Smooth muscle cell (in vitro differentiated cells): ENCODE measurements at regions not wholly inside any gene's neighbourhood (a gene's known extent, or its start where the extent isn't known, plus 50 kb on each side); places are given as distances from the start of the nearest gene placed in this dataset.

Experiments
- DNase-seq: peaks from one replicate; lab custom pipeline; 2025; ENCODE audit not compliant: unreplicated experiment; lab: John Stamatoyannopoulos, UW
- H2AFZ ChIP-seq: fragments of 200-600 bp; sonication (generic); 2 replicates; pipeline ENCODE4 v1.6.0; 2016; ENCODE audit warnings: antibody characterized with exemption, low read depth, mild to moderate bottlenecking
- H3F3A ChIP-seq: fragments of 200-600 bp; sonication (generic); 2 replicates; pipeline ENCODE4 v1.6.0; 2017; ENCODE audit warnings: antibody characterized with exemption, low read depth
- H3K27ac ChIP-seq: fragments of 200-600 bp; sonication (generic); 2 replicates; pipeline ENCODE4 v1.5.1; 2016; ENCODE audit warnings: low read depth, mild to moderate bottlenecking
- H3K27me3 ChIP-seq: fragments of 200-600 bp; sonication (generic); 2 replicates; pipeline ENCODE4 v1.6.1; 2016; ENCODE audit warnings: low read depth, mild to moderate bottlenecking
- H3K36me3 ChIP-seq: fragments of 200-600 bp; sonication (generic); 2 replicates; pipeline ENCODE4 v1.5.1; 2016; ENCODE audit warnings: low read depth
- H3K4me1 ChIP-seq: fragments of 200-600 bp; sonication (generic); 2 replicates; pipeline ENCODE4 v1.5.1; 2016; ENCODE audit warnings: low read depth
- H3K4me2 ChIP-seq: fragments of 200-600 bp; sonication (generic); 2 replicates; pipeline ENCODE4 v1.6.0; 2016; ENCODE audit warnings: mild to moderate bottlenecking
- H3K4me3 ChIP-seq: fragments of 200-600 bp; sonication (generic); 2 replicates; pipeline ENCODE4 v1.5.1; 2016; ENCODE audit warnings: mild to moderate bottlenecking
- H3K79me2 ChIP-seq: fragments of 200-600 bp; sonication (generic); 2 replicates; pipeline ENCODE4 v1.6.0; 2016; ENCODE audit warnings: low read depth, mild to moderate bottlenecking
- H3K9ac ChIP-seq: fragments of 200-600 bp; sonication (generic); 2 replicates; pipeline ENCODE4 v1.6.0; 2016; ENCODE audit warnings: low read depth
- H3K9me3 ChIP-seq: fragments of 200-600 bp; sonication (generic); replicated peaks from 2 replicates; pipeline ENCODE4 v1.5.1; 2016; ENCODE audit warnings: low read depth
- H4K20me1 ChIP-seq: fragments of 200-600 bp; sonication (generic); 2 replicates; pipeline ENCODE4 v1.6.0; 2016; ENCODE audit warnings: low read depth
- CTCF ChIP-seq: fragments of 200-600 bp; sonication (generic); IDR thresholded peaks from 2 replicates; pipeline ENCODE4 v1.5.1; 2017; ENCODE audit warnings: borderline replicate concordance, mild to moderate bottlenecking, antibody characterized with exemption; ENCODE audit not compliant: insufficient read depth, poor library complexity, severe bottlenecking
- WGBS: methylation state at CpG from one replicate; pipeline ENCODE4 v1.1.7; 2016; ENCODE audit warnings: low lambda C conversion rate; 5-methylcytosine and 5-hydroxymethylcytosine counted together

- no peaks in the 10 kb centered on the region for H3K4me1 ChIP-seq
- H3K9ac ChIP-seq = no peak overlapping the region
- H3K36me3 ChIP-seq = no peaks in the 10 kb centered on the region
- H3K27ac ChIP-seq = no peak overlapping the region
- no peaks in the 10 kb centered on the region for H3K79me2 ChIP-seq
- no peak overlapping the region for H3K4me3 ChIP-seq
- H3K4me2 ChIP-seq = no peak overlapping the region
- H3K27me3 ChIP-seq = no peaks in the 10 kb centered on the region
- DNase-seq = no peak
- H3K9me3 ChIP-seq = peaks cover 5% of the 10 kb centered on the region
- WGBS = 98% methylated on average over 2 of the region's 2 CpGs
- no peak for TF ChIP-seq CTCF
- no peak overlapping the region for H2AFZ ChIP-seq
- no peaks in the 10 kb centered on the region for H4K20me1 ChIP-seq
- H3F3A ChIP-seq = peaks cover under 1% of the 10 kb centered on the region
These were observed 254.0 kb downstream of the ANAPC1 start for GRCh38 chr2:111629983-111630382.

GRCh38 chr2:111632661-111633060 lies 251.3 kb downstream of the ANAPC1 start:
- Histone ChIP-seq H3K27ac (no peak overlapping the region), H3K4me2 (no peak overlapping the region), H3K4me1 (no peaks in the 10 kb centered on the region), H3K79me2 (no peaks in the 10 kb centered on the region), H3K9ac (no peak overlapping the region), H2AFZ (no peak overlapping the region), H3F3A (no peaks in the 10 kb centered on the region), H3K27me3 (no peaks in the 10 kb centered on the region), H4K20me1 (no peaks in the 10 kb centered on the region), H3K9me3 (peaks cover 5% of the 10 kb centered on the region), H3K4me3 (no peak overlapping the region), H3K36me3 (no peaks in the 10 kb centered on the region)
- 82% methylated on average over 4 of the region's 4 CpGs for WGBS
- TF ChIP-seq CTCF = no peak
- no peak for DNase-seq

GRCh38 chr2:111633189-111633588 lies 250.8 kb downstream of the ANAPC1 start:
- 90% methylated on average over 2 of the region's 2 CpGs for WGBS
- no peak for DNase-seq
- no peak for TF ChIP-seq CTCF

GRCh38 chr2:111633643-111634042 lies 250.3 kb downstream of the ANAPC1 start:
- no peak overlapping the region for H3K27ac ChIP-seq
- H3K9ac ChIP-seq = no peak overlapping the region
- no peaks in the 10 kb centered on the region for H3K27me3 ChIP-seq
- no peaks in the 10 kb centered on the region for H4K20me1 ChIP-seq
- H3K79me2 ChIP-seq = no peaks in the 10 kb centered on the region
- no peaks in the 10 kb centered on the region for H3K36me3 ChIP-seq
- H3K4me3 ChIP-seq = no peak overlapping the region
- H3K9me3 ChIP-seq = peaks cover 3% of the 10 kb centered on the region
- 91% methylated on average over 6 of the region's 6 CpGs for WGBS
- no peak for TF ChIP-seq CTCF
- H3F3A ChIP-seq = no peaks in the 10 kb centered on the region
- no peak overlapping the region for H2AFZ ChIP-seq
- no peak for DNase-seq
- no peaks in the 10 kb centered on the region for H3K4me1 ChIP-seq
- no peak overlapping the region for H3K4me2 ChIP-seq

More at GRCh38 chr2:111633189-111633588, 250.8 kb downstream of the ANAPC1 start:
- Histone ChIP-seq H3K27ac (no peak overlapping the region), H4K20me1 (no peaks in the 10 kb centered on the region), H3F3A (no peaks in the 10 kb centered on the region), H3K9me3 (peaks cover 5% of the 10 kb centered on the region), H3K79me2 (no peaks in the 10 kb centered on the region), H3K36me3 (no peaks in the 10 kb centered on the region), H3K27me3 (no peaks in the 10 kb centered on the region), H3K4me1 (no peaks in the 10 kb centered on the region), H3K4me2 (no peak overlapping the region), H3K4me3 (no peak overlapping the region), H3K9ac (no peak overlapping the region), H2AFZ (no peak overlapping the region)
